ENCODE measurements at regions not wholly inside any gene's neighbourhood (a gene's known extent, or its start where the extent isn't known, plus 50 kb on each side); places are given as distances from the start of the nearest gene placed in this dataset.

DNA sequence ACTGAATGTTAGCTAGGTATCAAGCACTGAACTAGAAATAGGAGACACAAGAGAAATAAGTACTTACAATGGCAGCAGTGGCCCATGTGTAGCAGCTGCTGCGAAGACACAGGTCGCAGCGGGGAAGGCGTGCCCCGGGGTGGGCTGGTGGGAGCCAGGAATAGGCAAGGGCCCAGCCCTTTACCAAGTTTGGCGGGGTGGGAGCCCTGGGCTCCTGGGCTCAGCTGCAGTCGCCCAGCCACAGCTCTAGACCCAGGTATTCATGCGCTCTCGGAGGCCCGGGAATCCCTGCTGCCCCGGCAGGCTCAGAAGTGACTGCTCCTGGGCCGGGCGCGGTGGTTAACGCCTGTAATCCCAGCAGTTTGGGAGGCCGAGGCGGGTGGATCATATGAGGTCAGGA is 1287.3 kb downstream of the CNTNAP5 start:
- TF ChIP-seq, protein P1, sequence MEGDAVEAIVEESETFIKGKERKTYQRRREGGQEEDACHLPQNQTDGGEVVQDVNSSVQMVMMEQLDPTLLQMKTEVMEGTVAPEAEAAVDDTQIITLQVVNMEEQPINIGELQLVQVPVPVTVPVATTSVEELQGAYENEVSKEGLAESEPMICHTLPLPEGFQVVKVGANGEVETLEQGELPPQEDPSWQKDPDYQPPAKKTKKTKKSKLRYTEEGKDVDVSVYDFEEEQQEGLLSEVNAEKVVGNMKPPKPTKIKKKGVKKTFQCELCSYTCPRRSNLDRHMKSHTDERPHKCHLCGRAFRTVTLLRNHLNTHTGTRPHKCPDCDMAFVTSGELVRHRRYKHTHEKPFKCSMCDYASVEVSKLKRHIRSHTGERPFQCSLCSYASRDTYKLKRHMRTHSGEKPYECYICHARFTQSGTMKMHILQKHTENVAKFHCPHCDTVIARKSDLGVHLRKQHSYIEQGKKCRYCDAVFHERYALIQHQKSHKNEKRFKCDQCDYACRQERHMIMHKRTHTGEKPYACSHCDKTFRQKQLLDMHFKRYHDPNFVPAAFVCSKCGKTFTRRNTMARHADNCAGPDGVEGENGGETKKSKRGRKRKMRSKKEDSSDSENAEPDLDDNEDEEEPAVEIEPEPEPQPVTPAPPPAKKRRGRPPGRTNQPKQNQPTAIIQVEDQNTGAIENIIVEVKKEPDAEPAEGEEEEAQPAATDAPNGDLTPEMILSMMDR (IDR thresholded peaks at IDR 0.05): no peak
- no peak for TF ChIP-seq POLR2AphosphoS5 (IDR thresholded peaks at IDR 0.05)
